ENCODE measurements at regions not wholly inside any gene's neighbourhood (a gene's known extent, or its start where the extent isn't known, plus 50 kb on each side); places are given as distances from the start of the nearest gene placed in this dataset.

GRCh38 chr6:155936127-155936526 is 480.5 kb upstream of the NOX3 start:
- CTCF ChIA-PET, result no interaction called here
- intact Hi-C loops (cut with micrococcal nuclease), result no loop called here
- DNase-seq, result no peak
- Mint-ChIP-seq H3K9me3 (peaks cover 3% of the 10 kb centered on the region), H3K4me1 (ENCODE audit: low read depth) (no peaks in the 10 kb centered on the region), H3K27me3 (ENCODE audit: low read depth) (no peaks in the 10 kb centered on the region), H3K36me3 (ENCODE audit: low read depth) (peaks cover 2% of the 10 kb centered on the region), H3K27ac (no peak overlapping the region), H3K4me3 (no peak overlapping the region)

GRCh38 chr6:155916846-155917624 is 461.4 kb upstream of the NOX3 start:
- CTCF ChIA-PET, result no interaction called here
- no peaks in the 10 kb centered on the region for H3K9me3 Mint-ChIP-seq
- H3K27me3 Mint-ChIP-seq (ENCODE audit: low read depth), result no peaks in the 10 kb centered on the region
- H3K36me3 Mint-ChIP-seq (ENCODE audit: low read depth), result no peaks in the 10 kb centered on the region
- no peak overlapping the region for H3K27ac Mint-ChIP-seq
- no peaks in the 10 kb centered on the region for H3K4me1 Mint-ChIP-seq (ENCODE audit: low read depth)
- intact Hi-C loops (cut with micrococcal nuclease), result no loop called here
- no peak for DNase-seq
- no peak overlapping the region for H3K4me3 Mint-ChIP-seq

- CTCF ChIA-PET, result no interaction called here
- Mint-ChIP-seq H3K27ac (no peak overlapping the region), H3K9me3 (peaks cover 2% of the 10 kb centered on the region), H3K4me1 (ENCODE audit: low read depth) (no peaks in the 10 kb centered on the region), H3K36me3 (ENCODE audit: low read depth) (peaks cover 4% of the 10 kb centered on the region), H3K27me3 (ENCODE audit: low read depth) (no peaks in the 10 kb centered on the region), H3K4me3 (no peak overlapping the region)
- DNase-seq, result no peak
- intact Hi-C loops (cut with micrococcal nuclease), result no loop called here
Measured at GRCh38 chr6:155915651-155916050, 460.0 kb upstream of the NOX3 start.

- Mint-ChIP-seq H3K36me3 (ENCODE audit: low read depth) (peaks cover 18% of the 10 kb centered on the region), H3K27me3 (ENCODE audit: low read depth) (no peaks in the 10 kb centered on the region), H3K9me3 (peaks cover 13% of the 10 kb centered on the region), H3K27ac (no peak overlapping the region), H3K4me1 (ENCODE audit: low read depth) (no peaks in the 10 kb centered on the region), H3K4me3 (no peak overlapping the region)
- intact Hi-C loops (cut with micrococcal nuclease), result no loop called here
- CTCF ChIA-PET, result no interaction called here
- DNase-seq, result no peak
Measured at GRCh38 chr6:155913816-155914215, 458.2 kb upstream of the NOX3 start.

GRCh38 chr6:155909710-155910109 is 454.1 kb upstream of the NOX3 start:
- H3K27me3 Mint-ChIP-seq (ENCODE audit: low read depth), result no peaks in the 10 kb centered on the region
- CTCF ChIA-PET, result no interaction called here

GRCh38 chr6:155895641-155896040 is 440.0 kb upstream of the NOX3 start:
- Mint-ChIP-seq H3K27me3 (ENCODE audit: low read depth) (no peaks in the 10 kb centered on the region), H3K36me3 (ENCODE audit: low read depth) (no peaks in the 10 kb centered on the region), H3K9me3 (no peaks in the 10 kb centered on the region), H3K4me1 (ENCODE audit: low read depth) (no peaks in the 10 kb centered on the region), H3K4me3 (no peak overlapping the region), H3K27ac (no peak overlapping the region)
- CTCF ChIA-PET, result no interaction called here
- no peak for DNase-seq
- intact Hi-C loops (cut with micrococcal nuclease), result no loop called here

More at GRCh38 chr6:155909710-155910109, 454.1 kb upstream of the NOX3 start:
- Mint-ChIP-seq H3K9me3 (peaks cover 18% of the 10 kb centered on the region), H3K4me1 (ENCODE audit: low read depth) (no peaks in the 10 kb centered on the region), H3K4me3 (no peak overlapping the region), H3K36me3 (ENCODE audit: low read depth) (peaks cover 22% of the 10 kb centered on the region), H3K27ac (no peak overlapping the region)
- intact Hi-C loops (cut with micrococcal nuclease), result no loop called here
- DNase-seq, result no peak

GRCh38 chr6:155894758-155895157 is 439.1 kb upstream of the NOX3 start:
- CTCF ChIA-PET, result no interaction called here
- Mint-ChIP-seq H3K36me3 (ENCODE audit: low read depth) (no peaks in the 10 kb centered on the region), H3K27ac (no peak overlapping the region), H3K4me1 (ENCODE audit: low read depth) (no peaks in the 10 kb centered on the region), H3K9me3 (no peaks in the 10 kb centered on the region), H3K27me3 (ENCODE audit: low read depth) (no peaks in the 10 kb centered on the region), H3K4me3 (no peak overlapping the region)
- intact Hi-C loops (cut with micrococcal nuclease), result no loop called here
- DNase-seq, result no peak

GRCh38 chr6:155894262-155894661 is 438.6 kb upstream of the NOX3 start:
- no peak overlapping the region for H3K4me3 Mint-ChIP-seq
- CTCF ChIA-PET, result no interaction called here
- no peaks in the 10 kb centered on the region for H3K36me3 Mint-ChIP-seq (ENCODE audit: low read depth)

GRCh38 chr6:155890409-155890808 is 434.8 kb upstream of the NOX3 start:
- Mint-ChIP-seq H3K9me3 (no peaks in the 10 kb centered on the region), H3K4me3 (no peak overlapping the region), H3K27me3 (ENCODE audit: low read depth) (no peaks in the 10 kb centered on the region), H3K27ac (no peak overlapping the region), H3K4me1 (ENCODE audit: low read depth) (no peaks in the 10 kb centered on the region), H3K36me3 (ENCODE audit: low read depth) (no peaks in the 10 kb centered on the region)
- CTCF ChIA-PET, result no interaction called here
- intact Hi-C loops (cut with micrococcal nuclease), result no loop called here
- no peak for DNase-seq

More at GRCh38 chr6:155894262-155894661, 438.6 kb upstream of the NOX3 start:
- Mint-ChIP-seq H3K9me3 (no peaks in the 10 kb centered on the region), H3K27ac (no peak overlapping the region), H3K4me1 (ENCODE audit: low read depth) (no peaks in the 10 kb centered on the region), H3K27me3 (ENCODE audit: low read depth) (no peaks in the 10 kb centered on the region)
- no peak for DNase-seq
- intact Hi-C loops (cut with micrococcal nuclease), result no loop called here

GRCh38 chr6:155889410-155889809 is 433.8 kb upstream of the NOX3 start:
- H3K4me1 Mint-ChIP-seq (ENCODE audit: low read depth), result peaks cover 3% of the 10 kb centered on the region
- H3K36me3 Mint-ChIP-seq (ENCODE audit: low read depth), result no peaks in the 10 kb centered on the region
- no peak overlapping the region for H3K4me3 Mint-ChIP-seq
- H3K27ac Mint-ChIP-seq, result no peak overlapping the region
- H3K9me3 Mint-ChIP-seq, result no peaks in the 10 kb centered on the region
- H3K27me3 Mint-ChIP-seq (ENCODE audit: low read depth), result no peaks in the 10 kb centered on the region
- CTCF ChIA-PET, result no interaction called here
- no peak for DNase-seq
- intact Hi-C loops (cut with micrococcal nuclease), result no loop called here

GRCh38 chr6:155887421-155887820 is 431.8 kb upstream of the NOX3 start:
- H3K4me1 Mint-ChIP-seq (ENCODE audit: low read depth), result peaks cover 16% of the 10 kb centered on the region
- H3K9me3 Mint-ChIP-seq, result no peaks in the 10 kb centered on the region
- no peaks in the 10 kb centered on the region for H3K36me3 Mint-ChIP-seq (ENCODE audit: low read depth)
- CTCF ChIA-PET, result interaction anchor here (0.8 kb wide), 1 partner anchor 19 kb away, joined by 4 read pairs; no protein-coding TSS in a partner anchor
- H3K27me3 Mint-ChIP-seq (ENCODE audit: low read depth), result no peaks in the 10 kb centered on the region
- intact Hi-C loops (cut with micrococcal nuclease), result no loop called here
- DNase-seq, result no peak
- H3K4me3 Mint-ChIP-seq, result no peak overlapping the region
- no peak overlapping the region for H3K27ac Mint-ChIP-seq

- intact Hi-C loops (cut with micrococcal nuclease), result no loop called here
- CTCF ChIA-PET, result no interaction called here
- no peak for DNase-seq
Measured at GRCh38 chr6:155883741-155884140, 428.1 kb upstream of the NOX3 start.

GRCh38 chr6:155883334-155883731 is 427.7 kb upstream of the NOX3 start:
- no peak for DNase-seq
- intact Hi-C loops (cut with micrococcal nuclease), result no loop called here
- CTCF ChIA-PET, result no interaction called here
- H3K4me3 Mint-ChIP-seq, result no peak overlapping the region
- no peak overlapping the region for H3K27ac Mint-ChIP-seq
- no peaks in the 10 kb centered on the region for H3K27me3 Mint-ChIP-seq (ENCODE audit: low read depth)
- peaks cover 24% of the 10 kb centered on the region for H3K4me1 Mint-ChIP-seq (ENCODE audit: low read depth)
- no peaks in the 10 kb centered on the region for H3K36me3 Mint-ChIP-seq (ENCODE audit: low read depth)
- H3K9me3 Mint-ChIP-seq, result no peaks in the 10 kb centered on the region

More at GRCh38 chr6:155883741-155884140, 428.1 kb upstream of the NOX3 start:
- Mint-ChIP-seq H3K9me3 (no peaks in the 10 kb centered on the region), H3K27ac (no peak overlapping the region), H3K27me3 (ENCODE audit: low read depth) (no peaks in the 10 kb centered on the region), H3K36me3 (ENCODE audit: low read depth) (no peaks in the 10 kb centered on the region), H3K4me1 (ENCODE audit: low read depth) (peaks cover 24% of the 10 kb centered on the region), H3K4me3 (no peak overlapping the region)

Data from activated naive CD4-positive, alpha-beta T cell treated with anti-CD3 and anti-CD28 coated beads for 36 hours (primary cell).